ENCODE measurements at regions not wholly inside any gene's neighbourhood (a gene's known extent, or its start where the extent isn't known, plus 50 kb on each side); places are given as distances from the start of the nearest gene placed in this dataset.
A peak's percentile ranks its signal among the peaks of the same experiment; 100 is the strongest.

DNA sequence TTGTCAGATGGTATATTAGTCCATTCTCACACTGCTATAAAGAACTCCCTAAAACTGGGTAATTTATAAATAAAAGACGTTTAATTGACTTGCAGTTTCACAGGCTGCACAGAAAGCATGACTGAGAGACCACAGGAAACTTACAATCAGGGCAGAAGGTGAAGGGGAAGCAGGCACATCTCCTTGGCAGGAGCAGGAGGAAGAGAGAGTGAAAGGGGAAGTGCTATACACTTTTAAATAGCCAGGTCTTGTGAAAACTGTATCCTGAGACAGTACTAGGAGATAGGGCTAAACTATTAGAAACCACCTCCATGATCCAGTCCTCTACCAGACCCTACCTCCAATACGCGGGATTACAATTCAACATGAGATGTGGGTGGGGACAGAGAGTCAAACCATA is 193.9 kb upstream of the KCNG1 start:
- DNase-seq: no peak

DNA sequence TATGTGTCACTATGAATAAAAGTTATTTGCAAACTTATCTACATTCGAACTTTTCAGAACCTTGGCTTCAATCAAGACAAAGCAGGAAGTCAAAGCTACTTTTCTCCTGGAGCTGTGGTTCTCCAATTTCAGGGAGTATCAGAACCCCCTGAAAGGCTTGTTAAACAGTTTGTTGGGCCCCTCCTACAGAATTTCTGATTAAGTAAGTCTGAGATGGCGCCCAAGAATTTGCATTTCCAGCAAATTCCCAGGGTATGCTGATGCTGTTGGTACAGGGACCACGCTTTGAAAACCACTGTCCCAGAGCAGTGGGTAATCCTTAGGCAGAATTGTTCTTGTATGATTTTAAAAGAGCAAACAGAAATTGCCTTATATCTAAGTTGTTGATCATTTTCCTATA is 189.9 kb upstream of the KCNG1 start:
- no peak for DNase-seq

- no peak for DNase-seq
Measured at GRCh38 chr20:51211191-51211590, 188.3 kb upstream of the KCNG1 start.

- no peak for DNase-seq
Measured at GRCh38 chr20:51210084-51210483, 187.2 kb upstream of the KCNG1 start.

- no peak for DNase-seq
Measured at GRCh38 chr20:51208162-51208561, 185.3 kb upstream of the KCNG1 start.

DNA sequence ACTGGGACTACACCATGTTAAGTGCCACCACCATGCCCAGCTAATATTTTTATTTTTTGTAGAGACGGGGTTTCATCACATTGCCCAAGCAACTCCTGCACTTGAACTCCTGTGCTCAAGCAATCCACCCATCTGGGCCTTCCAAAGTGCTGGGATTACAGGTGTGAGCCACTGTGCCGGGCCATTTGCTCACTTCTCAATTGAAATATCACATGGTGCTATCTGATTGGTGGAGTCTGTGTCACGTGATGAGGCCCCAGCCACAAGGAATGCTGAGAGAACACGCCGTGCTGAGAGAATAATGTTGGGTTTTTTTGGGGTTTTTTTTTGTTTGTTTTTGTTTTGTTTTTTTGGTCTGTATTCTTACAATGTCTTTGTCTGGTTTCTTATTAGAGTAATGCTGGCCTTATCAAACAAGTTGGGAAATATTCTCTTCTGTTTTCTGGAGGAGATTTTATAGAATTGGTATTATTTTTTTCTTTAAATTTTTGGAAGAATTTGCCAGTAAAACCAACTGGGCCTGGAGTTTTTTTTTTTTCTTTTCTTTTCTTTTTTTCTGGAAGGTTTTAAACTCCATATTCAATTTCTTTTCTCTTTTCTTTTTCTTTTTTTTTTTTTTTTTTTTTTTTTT is 183.2 kb upstream of the KCNG1 start:
- DNase-seq: no peak

DNA sequence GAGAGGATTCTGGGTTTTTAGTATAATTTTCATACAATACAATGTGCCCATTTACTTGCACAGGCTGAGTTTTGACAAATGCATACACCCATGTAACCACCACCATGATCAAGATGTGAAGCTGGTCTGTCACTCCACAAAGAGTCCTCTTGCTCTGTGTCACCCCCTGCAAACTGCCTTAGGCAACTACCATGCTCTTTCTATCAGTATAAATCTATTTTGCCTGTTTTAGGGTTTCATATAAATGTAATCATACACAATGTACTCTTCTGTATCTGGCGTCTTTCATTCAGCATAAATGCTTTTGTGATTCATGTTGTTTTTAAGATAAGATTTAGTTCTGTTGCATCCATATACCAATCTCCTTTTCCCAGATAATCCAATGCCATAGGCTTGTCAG is 181.9 kb upstream of the KCNG1 start:
- DNase-seq: no peak

DNA sequence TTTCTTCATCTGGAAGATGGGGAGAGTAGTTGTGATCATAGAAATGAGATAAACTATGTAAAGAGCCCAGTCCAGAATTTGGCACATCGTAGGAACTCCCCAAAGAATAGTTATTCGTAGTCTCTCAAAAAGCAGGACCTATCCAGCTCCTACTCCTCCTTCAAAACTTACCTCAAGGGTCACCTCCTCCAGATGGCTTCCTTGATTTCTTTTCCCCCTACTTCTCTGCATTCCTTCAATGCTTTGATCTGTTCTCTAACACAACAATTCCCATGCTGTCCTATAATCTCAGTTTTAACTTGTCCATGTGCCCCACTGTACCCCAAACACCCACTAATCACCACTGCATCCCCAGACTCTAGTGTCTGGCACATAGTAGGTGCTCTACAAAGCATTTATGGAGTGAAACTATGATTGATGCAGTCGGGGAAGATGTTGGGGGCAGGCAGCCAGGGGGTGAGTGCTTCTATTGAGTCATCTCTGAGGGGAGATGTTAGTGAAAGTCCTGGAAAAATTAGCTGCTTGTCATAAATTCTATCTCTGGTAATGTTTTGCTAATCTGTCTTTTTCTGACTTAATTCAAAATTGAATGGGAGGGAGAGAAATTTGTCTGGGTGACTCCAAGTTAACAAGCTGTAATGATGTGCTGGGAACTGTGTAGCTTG is 181.3 kb upstream of the KCNG1 start:
- no peak for DNase-seq

DNA sequence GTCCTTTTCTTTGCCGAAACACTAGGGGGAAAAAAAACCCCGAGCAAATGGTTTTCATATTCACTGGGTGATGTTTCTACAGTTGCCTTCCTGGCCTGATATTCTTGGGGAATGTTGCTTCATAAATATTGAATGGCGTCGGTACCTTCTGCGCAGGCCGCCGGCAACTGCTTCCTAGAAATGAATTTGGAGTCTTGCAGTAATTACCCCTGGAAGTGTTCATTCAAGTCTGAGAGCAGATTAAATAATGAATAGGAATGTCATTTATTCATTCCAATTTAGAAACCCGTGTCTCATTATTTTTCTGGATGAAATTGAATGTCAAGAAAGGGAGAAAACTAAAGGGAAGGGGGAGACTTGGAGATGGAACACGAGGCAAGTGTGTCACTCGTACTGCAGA is 179.4 kb upstream of the KCNG1 start:
- DNase-seq: no peak

- peak; percentile 47 for DNase-seq
Measured at GRCh38 chr20:51199920-51200319, 177.0 kb upstream of the KCNG1 start.

DNA sequence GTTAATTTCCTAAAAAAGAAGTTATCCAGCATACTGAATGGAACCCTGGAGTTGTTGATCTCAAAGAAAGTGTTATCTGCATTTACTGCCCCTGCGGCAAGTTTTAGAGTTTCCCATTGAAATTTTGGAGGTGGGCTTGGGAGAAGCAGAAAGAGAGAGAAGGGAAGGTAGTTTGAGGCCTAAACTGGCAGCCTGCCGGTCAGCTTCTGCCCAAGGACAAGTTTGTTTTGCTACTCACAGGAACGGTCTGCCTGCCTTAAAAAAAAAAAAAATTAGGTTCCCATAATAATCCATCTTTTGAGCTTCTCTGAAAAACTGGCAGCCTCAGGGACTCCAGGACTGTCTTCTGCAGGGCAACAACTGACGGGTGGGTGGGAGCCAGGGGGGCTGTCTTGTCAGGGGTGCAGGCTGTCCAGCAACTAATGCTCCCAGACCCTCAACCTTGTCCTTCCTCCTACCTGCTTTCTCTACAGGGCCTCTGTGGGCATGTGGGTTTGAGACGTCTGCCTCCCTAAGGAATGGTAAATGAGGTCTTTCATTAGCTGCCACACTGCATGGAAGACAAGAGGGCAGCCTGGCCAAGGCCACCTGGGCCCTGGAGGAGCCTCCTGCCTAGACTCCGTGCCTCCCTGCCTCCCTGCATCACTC is 176.1 kb upstream of the KCNG1 start:
- DNase-seq: no peak

GRCh38 chr20:51198238-51198637 is 175.3 kb upstream of the KCNG1 start:
- DNase-seq: no peak

DNA sequence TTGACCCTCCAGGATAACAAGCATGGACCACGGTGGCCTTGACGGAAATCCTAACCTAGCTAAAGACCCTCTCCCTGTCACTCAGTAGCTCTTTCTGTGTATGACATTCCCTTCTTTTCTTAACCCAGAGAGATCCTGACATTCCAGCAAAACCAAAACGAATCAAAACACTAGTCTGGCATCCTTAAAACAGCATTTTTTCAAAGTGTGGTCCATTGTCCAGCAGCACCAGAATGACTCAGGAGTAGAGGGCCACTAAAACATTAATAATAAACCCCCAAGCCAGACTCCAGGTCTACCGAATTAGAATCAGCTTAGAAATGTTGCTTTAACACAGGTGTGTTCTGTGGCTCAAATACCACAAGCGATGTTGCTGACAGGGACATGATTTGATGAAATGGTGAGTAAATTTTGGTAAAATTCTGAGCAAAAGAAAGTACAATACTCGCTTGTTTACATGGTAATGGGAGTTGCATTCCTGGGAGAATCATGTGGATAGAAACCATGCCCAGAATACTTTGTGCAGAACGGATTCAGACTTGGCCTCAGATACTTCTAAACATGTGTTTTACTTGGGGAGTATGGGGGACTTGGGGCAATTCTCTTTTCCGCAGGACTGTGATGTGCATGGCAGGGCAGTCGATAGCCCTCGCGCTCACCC is 174.2 kb upstream of the KCNG1 start:
- no peak for DNase-seq

- DNase-seq: no peak
Measured at GRCh38 chr20:51195990-51196389, 173.1 kb upstream of the KCNG1 start.

- peak; percentile 83 for DNase-seq
Measured at GRCh38 chr20:51195419-51195901, 172.6 kb upstream of the KCNG1 start.

GRCh38 chr20:51193066-51193772 is 170.3 kb upstream of the KCNG1 start:
- peak; percentile 90 for DNase-seq

- peak; percentile 61 for DNase-seq
Measured at GRCh38 chr20:51190783-51191180, 167.9 kb upstream of the KCNG1 start.

- no peak for DNase-seq
Measured at GRCh38 chr20:51189814-51190782, 167.2 kb upstream of the KCNG1 start.

GRCh38 chr20:51188941-51189340 is 166.0 kb upstream of the KCNG1 start:
- DNase-seq: no peak

- no peak for DNase-seq
Measured at GRCh38 chr20:51187261-51187660, 164.4 kb upstream of the KCNG1 start.

DNA sequence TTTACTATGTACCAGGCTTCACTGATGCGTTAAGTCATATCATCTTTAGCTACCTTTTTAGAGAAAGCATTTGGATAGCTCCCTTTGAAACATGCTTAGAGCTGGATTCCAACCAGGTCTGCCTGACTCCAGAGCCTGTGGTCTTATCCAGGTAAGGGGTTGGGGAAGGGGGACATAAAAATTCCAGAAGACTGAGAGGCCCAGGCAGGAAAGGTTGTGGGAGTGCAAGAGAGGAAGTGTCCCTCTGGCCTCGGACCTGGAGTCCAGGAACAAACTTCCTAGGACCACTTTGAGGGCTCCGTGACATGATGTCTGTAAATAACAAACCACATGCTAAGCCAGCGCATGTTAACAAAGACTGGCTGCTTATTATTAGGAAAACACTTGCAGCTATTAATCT is 163.0 kb upstream of the KCNG1 start:
- no peak for DNase-seq

DNA sequence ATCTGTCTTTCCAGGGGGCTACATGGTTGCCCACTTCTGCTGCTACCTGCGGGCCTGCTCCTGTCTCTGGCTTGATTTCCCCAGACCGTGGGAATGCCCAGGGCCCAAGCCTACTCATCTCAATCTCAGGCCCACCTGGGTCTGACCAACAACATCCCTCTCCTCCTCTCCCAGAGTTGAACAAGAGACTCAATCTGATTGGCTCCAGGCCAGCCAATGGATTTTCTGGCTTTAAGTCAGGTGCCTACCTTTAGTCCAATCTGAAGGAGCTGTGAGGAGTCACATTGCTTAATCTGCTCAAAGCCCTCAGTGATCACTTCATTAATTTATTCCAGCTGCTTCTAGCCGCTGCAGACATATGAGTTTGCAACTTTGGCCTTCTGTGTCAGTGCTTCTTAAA is 162.4 kb upstream of the KCNG1 start:
- no peak for DNase-seq

Data from HCEC 1CT (cell line).